Right renal cortex interstitium (tissue), 3 donors: ENCODE measurements at regions not wholly inside any gene's neighbourhood (a gene's known extent, or its start where the extent isn't known, plus 50 kb on each side); places are given as distances from the start of the nearest gene placed in this dataset.

Source experiments
- DNase-seq, 3 donors: peaks; one replicate each; pipeline ENCODE4 v3.0.0-alpha.2; 2013; ENCODE audit warnings: low read depth in 3 of 3, low spot score in 2 of 3

GRCh38 chr2:18096836-18097405 lies 218.5 kb downstream of the KCNS3 start:
- no peak for DNase-seq

GRCh38 chr2:18094277-18094676 lies 215.8 kb downstream of the KCNS3 start:
- no peak for DNase-seq

DNA sequence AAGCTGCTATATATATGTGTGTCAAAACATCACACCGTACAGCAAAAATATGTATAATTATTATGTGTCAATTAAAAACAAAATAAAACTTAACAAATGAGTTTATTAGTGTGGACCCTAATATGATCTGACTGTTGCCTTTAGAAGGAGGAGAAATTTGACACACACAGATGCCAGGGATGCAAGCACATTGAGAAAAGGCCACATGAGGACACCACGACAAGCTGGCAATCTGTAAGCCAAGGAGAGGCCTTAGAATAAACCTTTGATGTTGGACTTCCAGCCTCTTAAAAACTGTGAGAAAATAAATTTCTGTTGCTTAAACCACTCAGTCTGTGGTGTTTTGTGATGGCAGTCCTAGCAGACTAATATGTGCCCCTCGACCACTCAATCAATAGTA lies 214.7 kb downstream of the KCNS3 start:
- no peak for DNase-seq

DNA sequence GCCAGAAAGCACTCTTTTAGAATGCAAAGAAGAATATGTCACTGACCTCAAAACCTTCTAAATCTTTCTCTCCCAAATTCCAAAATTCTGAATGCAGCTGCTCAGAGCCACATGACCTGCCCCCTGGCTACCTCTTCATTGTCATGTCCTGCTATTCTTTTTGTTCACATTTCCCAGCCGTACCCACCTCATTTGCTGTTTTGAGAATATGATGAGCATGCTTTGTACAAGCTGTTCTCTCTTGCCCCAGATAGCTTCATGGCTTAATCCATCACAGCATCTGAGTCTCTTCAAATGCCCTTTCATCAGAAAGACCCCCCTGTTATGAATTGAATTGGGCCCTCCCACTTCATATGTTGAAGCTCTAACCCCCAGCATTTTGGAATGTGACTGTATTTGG lies 214.3 kb downstream of the KCNS3 start:
- no peak for DNase-seq

DNA sequence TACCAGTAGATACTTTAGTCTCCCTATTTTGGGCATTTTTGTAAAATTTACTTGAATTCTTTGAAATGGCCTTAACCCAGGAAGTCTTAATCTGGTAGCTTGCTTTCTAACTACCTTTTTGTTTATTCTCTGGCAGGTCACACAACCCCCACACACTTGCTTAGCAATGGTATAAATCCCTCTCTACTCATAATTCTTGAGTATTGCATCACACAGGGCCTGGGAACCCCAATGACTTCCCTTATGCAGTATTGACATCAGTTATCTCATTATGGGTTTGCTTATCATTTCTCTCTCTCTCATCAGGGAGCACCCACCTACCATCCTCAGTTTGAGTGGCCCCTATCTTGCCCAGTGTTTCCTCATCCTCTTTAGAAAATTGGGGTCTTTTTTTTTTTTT lies 207.1 kb downstream of the KCNS3 start:
- DNase-seq, result no peak

DNA sequence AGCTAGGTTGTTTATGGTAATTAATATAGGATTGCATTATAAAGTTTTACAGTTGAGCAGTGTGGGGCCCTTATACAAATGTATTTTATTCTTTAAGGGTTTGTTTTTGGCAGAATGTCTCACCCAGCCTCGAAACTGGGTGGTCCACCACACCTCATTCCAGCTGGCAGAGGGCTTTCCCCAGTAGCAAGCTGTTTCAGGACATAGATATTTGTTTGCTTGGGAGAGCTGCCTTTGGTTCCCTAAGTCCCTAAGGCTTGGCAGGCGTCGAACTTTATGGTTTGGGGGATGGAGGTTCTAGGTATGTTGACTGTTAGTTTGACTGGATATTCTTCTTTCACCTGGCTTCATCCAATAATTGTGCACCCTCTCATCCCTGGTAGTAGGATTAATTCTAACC lies 205.9 kb downstream of the KCNS3 start:
- DNase-seq, result no peak

DNA sequence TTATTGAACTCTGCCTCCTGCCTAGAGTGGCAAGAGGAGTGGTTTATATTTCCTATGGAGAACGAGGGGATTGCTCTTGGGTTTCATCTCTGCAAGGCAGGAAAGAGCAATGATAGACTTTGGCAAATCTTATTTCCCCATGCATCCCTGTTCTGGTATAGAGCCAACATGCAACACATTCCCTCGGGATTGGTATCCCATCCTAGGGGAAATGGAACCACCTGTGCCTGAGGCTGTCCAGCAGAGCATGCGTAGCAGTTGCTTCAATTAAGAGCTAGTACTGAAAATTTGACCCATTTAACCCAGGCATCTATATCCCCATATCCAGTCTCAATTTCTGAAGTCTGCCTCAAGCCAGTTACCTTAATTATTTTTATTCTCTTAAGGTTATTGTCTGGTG lies 205.3 kb downstream of the KCNS3 start:
- no peak for DNase-seq

GRCh38 chr2:18078216-18078615 lies 199.7 kb downstream of the KCNS3 start:
- DNase-seq, result no peak

DNA sequence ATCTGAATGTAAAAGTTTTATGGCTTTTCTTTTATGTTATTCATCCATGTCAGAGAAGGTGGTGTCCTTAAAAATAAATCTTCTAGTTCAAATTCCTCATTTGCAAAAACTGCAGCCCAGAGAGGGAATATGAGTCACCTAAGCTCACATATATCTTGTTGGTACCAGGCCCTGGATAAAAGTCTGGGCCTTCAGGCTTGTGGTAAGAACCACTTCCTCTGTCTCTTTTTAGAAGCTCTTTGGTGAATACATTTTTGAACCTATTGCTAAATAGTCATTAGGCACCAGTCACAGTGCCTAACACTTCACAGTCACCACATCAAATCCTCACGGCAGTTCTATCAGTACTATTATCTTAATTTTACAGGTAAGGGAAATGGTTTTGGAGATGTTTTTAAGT lies 199.2 kb downstream of the KCNS3 start:
- no peak for DNase-seq

- DNase-seq, result no peak
These were observed 198.8 kb downstream of the KCNS3 start for GRCh38 chr2:18077231-18077630.

DNA sequence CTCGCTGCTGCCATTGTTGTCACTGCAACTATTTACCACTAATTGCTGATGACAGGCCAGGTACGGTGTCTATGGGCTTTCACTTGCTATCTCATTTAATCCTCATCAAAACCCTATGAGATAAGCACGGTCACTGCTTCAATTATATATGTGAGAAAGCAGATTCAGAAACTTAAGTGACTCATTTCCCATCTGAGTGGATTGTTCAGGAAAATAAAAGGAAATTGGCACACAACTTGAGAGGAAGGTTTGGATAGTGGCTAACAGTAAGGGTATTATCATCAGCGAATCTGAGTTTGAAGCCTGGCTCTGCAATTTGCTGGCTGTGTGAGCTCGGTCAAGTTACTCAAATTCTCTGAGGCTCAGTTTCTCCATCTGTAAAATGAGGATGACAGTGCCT lies 196.0 kb downstream of the KCNS3 start:
- no peak for DNase-seq

GRCh38 chr2:18073601-18074000 lies 195.1 kb downstream of the KCNS3 start:
- DNase-seq, result no peak

GRCh38 chr2:18067588-18068384 lies 189.3 kb downstream of the KCNS3 start:
- DNase-seq, result no peak

DNA sequence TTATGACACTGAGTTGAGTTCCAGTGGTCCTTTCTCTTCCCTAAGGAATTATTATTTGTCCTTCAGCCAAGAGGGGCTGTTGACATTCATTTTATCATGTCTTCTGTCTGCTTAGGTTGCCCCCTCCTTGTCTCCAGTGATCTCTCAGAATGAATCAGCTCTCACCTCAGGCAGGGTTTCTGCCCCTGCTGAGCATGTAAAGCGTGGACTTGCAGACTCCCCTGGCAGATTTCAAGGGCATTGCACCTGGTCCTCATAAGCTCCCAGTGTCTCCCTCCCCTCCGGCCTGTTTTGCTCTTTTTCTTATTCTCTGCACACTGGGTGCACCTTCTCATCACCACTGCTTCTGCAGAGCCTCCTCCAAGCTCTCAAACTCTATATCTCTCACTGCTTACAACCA lies 188.4 kb downstream of the KCNS3 start:
- no peak for DNase-seq

GRCh38 chr2:18066066-18066465 lies 187.6 kb downstream of the KCNS3 start:
- DNase-seq, result no peak

GRCh38 chr2:18065249-18065648 lies 186.8 kb downstream of the KCNS3 start:
- no peak for DNase-seq

DNA sequence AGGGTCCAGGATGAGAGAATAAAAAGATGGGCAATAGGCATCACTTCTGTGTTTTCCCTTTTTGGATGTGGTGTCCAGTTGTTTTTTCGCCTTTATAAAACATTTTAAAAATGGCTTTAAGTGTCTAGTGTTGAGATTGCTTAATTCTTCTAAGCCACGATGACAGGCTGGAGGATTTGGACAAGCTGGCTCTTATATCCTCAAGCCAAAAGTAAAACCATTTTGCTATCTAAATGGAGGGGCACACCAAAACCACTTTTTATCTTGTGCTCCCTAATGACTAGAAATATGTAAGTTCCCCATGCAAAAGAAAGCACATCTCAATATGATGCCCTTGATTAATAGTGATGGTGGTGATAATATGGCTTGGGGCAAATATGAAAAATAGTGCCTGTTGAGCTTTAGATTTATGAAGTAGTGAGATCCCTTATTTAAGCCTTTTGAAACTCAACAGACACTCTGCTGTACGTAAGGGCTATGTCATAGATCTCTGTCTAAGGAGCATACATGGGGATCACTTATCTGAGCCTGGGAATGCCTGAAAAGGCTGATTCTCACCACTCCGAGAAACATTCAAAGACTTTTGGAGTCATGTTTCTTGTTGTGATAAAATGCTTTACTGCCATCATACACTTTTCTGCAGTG lies 185.5 kb downstream of the KCNS3 start:
- no peak for DNase-seq

GRCh38 chr2:18062892-18063291 lies 184.4 kb downstream of the KCNS3 start:
- DNase-seq, result no peak

DNA sequence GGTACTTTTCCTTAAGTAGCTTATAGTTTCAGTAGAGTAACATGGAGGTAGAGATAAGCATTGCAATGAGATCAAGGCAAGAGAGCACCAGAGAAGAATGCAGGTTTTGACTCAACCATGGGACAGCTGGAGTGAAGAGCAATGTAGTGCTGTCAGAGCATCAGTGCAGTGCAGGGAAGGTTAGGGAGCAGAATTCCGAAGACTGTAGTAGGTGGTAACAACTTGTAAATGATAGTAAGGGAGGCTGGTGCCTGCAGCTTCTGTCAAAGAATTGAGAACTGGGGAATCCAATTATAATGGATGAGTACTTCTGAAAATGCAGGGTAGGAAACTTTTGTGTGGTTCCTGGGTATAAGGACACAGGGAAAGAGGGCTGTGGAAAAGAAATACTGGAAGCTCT lies 183.2 kb downstream of the KCNS3 start:
- no peak for DNase-seq

GRCh38 chr2:18057657-18058056 lies 179.2 kb downstream of the KCNS3 start:
- no peak for DNase-seq

DNA sequence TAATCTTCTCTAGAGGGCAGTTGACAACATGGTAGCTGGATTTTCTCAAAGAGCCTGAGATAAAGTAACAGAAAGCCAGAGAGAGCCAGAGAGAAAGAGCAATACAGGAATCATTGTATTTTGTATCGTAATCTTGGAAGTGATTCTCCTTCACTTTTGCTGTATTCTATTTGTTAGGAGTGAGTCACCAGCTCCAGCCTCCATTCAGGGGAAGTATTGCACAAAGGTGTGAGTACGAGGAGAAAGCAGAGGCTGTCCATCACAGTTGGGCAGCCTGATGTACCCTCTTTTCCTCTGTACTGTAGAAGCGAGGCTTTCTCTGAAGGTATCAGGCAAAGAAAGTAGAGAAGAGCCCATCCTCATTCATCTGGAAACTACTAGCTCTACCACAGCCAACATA lies 176.8 kb downstream of the KCNS3 start:
- no peak for DNase-seq

GRCh38 chr2:18050001-18050400 lies 171.5 kb downstream of the KCNS3 start:
- DNase-seq, result no peak
